ENCODE measurements at regions not wholly inside any gene's neighbourhood (a gene's known extent, or its start where the extent isn't known, plus 50 kb on each side); places are given as distances from the start of the nearest gene placed in this dataset.
"Not testable (repeated sequence)": the region's sequence is repeated elsewhere in the genome, so short reads cannot be mapped to it uniquely, and the experiment has no call there.

DNA sequence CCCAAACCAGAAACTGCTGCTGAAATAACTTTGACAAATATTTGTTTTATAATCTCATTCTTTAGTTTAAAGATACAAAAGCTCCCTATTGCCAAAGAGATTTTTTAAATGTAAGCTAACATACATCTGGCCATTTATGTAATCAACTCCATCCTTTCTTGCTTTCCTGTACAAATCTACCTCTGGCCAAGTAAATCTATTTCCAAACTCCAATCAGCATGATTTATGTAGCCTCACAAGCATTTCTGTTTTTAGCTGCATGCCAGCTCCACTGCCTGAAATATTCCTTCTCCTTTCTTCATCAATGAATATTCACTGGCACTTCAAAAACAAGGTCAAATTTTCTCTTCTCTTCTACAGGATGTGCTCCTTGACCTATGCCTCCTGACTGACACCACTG, 80.0 kb downstream of the SHOX2 start:
- no peak for DNase-seq (ENCODE audit: low spot score)

DNA sequence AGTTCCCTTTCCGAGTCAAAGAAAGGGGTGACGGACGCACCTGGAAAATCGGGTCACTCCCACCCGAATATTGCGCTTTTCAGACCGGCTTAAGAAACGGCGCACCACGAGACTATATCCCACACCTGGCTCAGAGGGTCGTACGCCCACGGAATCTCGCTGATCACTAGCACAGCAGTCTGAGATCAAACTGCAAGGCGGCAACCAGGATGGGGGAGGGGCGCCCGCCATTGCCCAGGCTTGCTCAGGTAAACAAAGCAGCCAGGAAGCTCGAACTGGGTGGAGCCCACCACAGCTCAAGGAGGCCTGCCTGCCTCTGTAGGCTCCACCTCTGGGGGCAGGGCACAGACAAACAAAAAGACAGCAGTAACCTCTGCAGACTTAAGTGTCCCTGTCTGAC, 86.3 kb downstream of the SHOX2 start:
- DNase-seq (ENCODE audit: low spot score), result not testable (repeated sequence)

DNA sequence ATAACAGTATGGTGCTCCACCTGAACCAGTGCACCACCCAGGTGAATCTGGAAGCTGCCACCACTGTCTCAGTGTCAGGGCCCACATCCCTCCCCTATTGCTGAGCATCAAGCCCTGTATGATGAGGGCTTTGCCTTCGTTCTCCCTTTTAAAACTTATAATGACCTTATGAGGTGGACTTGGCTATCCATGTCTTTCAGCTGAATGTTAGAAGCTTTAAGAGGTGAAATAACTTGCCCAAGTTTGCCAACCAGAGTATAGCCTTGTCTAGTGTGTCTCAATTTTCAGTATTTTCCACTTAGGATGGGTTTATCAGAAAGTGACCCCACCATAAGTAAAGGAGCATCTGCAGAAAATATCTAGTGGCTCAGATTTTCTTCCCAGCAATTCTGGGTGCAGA, 87.8 kb downstream of the SHOX2 start:
- no peak for DNase-seq (ENCODE audit: low spot score)

DNA sequence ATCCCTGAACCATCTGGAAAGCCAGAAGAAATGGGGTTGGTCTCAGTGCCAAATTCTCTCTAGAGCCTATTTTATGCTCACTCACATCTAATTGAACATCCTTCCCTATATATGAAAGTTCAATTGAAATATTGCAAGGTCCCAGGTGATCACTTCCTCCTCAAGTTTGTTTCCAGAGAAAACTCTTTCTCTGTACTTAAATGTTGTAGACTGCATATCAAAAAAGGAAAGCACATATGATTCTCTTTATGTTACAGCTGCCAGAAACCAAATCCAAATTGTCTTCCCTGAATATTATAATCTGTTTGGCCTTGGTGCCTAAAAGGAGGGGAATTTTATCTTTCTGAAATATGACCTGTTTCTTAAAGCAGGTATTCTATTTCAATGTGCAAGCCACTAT, 93.3 kb downstream of the SHOX2 start:
- DNase-seq (ENCODE audit: low spot score), result no peak

DNA sequence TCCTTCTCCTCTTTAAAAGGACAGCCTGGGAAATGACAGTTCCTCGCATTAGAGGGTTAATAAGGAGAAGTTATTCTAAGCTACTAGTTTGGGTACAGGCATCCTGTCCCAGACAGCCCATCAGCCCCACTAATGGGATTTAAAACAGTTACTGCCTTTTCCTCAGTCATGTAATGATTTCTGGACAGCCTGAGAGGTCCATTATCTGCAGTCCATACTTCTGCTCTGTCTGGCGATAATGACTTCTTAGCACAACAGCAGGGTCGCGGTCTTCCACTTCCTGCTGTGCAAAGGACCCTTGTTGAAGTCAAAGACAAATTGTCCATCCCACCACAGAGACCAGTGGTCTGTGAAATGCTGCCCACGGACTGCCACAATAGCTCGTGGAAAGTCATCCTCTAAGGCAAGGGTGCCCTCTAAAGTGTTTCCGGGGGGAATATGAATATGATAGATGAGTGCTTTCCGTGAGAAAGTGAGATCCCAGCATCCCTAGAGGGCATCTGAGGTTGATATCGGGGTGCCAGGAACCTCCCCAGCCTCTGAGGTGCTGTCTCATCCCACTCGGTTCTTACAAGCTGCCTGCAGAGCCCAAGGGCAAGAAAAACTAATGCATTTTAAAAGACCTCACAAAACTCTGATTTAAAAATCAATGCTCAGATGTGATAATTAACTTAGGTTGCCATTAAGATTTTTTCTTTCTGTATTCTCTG, 100.7 kb downstream of the SHOX2 start:
- DNase-seq (ENCODE audit: low spot score), result no peak

DNA sequence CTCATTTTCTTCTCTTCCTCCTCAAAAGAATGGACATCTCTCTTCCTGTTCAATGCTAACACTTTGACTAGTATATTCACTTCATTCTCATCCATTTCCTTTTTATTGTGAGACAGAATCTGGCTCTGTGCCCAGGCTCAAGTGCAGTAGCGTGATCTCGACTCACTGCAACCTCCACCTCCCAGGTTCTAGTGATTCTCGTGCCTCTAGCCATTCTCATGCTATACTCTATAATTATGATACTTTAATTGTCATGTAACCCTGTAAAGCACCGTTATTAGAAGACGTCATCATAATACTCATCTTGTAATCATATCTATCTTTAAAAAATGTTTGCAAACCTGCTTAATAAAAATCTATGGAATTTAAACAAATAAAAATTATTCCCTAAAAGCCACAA, 107.0 kb downstream of the SHOX2 start:
- no peak for DNase-seq (ENCODE audit: low spot score)

DNA sequence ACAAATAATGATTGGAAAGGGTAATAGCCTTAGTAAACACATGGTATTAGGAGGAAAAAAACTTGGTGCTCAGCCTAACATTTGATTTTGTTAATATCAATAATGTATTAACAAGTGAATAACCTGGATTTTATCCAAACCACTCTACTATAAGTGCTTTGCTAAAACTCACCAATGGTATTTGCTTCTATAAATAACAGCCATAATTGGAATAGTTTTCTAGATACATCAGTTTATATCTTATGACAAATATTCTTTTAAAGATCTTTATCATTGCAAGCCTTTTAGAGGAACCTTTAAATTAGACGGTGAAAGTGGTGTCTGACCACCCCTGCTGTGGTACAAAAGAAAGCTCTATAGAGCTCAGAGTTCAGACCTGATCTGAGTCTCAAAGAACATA, 123.9 kb downstream of the SHOX2 start:
- no peak for DNase-seq (ENCODE audit: low spot score)

DNA sequence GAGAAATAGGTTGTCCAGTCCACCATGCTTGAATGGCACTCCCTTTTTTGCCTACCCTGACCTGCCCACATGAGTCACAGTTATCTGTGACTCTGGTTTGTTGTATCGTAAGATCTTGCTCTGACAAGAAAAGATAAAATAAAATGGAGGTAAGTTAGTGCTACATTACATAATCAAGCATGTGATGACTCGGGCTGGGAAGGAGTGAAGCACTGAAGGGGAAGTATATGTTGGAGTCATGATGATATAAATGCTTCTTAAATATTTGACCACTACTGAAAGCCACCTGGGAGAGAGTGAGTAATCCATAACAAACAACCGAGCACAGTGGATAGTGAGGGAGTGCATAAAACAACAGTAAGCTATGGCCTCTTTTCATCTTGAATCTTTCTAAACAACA, 124.4 kb downstream of the SHOX2 start:
- DNase-seq (ENCODE audit: low spot score), result peak; percentile 21

DNA sequence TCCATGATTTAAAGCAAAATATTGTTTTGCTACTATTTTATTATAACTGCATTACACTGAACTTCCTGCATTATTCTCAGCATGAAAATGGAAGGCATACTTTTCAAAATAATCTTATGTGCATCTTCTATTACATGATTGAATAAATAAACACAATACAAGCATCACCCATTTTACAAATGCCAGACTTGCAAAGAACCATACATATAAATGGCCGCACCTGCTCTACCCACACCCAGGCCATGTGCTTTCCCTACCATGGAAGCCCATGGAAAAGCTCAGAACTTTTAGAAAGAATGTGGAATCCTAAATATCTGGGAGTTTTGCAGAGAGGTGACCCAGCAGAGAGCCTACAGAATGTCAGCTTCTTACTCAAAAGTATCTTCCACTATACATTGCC, 127.2 kb downstream of the SHOX2 start:
- no peak for DNase-seq (ENCODE audit: low spot score)

DNA sequence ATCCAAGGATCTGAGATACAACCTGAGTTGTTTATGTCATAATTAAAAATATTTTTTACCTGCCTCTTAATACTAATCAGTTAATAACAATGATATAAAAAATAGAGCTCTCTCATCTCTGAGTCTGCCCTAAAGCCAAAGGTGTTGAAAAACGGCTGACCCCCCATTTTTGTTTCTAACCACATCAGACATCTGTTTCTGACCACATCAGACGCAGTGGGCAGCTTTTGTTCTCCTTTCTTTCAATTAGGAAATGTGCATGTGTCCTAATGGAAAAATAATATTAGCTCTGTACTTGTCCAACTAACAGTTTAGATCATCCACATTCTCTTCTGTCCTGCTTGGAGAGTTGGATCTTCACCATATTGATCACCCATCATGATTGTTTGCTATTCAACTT, 144.6 kb downstream of the SHOX2 start:
- DNase-seq (ENCODE audit: low spot score), result no peak

DNA sequence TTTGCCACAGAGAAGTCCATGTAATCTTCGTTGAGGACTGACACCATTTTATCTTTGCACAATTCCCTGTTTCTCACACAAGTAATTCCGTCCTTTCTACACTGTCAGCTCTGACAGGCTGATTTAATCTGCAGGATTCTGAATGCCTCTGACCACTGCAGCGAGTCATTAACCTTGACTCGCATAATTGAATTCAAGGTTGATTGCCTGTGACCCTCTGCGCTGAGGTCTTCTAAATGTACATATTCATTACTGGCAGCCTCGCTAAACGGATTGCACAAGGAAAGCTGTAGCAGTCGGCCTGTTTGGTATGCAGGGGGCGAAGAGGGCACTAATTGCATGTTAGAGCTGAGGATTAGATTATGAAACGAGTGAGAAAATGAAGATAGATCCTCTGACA, 147.8 kb downstream of the SHOX2 start:
- no peak for DNase-seq (ENCODE audit: low spot score)

DNA sequence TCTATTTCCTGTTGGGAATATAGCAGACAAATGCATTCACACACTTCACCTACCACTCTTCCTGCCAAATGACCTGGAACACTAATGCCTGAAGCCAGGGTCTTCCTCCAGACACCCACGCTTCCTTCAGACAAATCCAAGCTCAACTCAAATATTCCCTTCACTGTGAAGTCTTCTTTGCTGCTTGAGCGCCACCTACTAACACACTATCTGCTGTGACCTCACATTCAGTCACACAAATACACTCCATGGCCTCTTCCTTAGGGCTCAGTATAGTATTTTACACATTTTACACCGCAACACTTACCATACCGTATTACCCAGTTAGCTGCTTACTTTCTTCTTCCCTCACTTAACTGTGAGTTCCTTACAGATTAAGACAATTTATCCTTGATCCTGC, 149.4 kb downstream of the SHOX2 start:
- DNase-seq (ENCODE audit: low spot score), result no peak

DNA sequence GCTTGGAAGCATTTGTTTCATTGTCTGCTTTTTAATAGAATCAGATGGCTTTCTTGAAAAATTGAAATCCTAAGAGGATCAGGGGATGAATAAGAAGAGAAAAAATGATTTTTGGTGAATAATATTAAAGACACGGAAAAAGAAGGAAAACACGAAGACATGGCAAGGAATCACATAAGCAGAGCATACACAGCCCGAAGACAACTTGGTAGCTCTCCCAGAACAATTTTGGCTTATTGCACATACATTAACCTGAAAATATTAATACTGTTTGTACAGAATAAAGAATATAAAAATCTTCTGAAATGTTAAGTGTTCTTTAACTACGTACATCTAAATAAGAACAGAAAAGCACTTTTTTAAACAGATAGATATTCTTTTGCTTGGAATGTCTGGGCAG, 150.0 kb downstream of the SHOX2 start:
- DNase-seq (ENCODE audit: low spot score), result no peak

DNA sequence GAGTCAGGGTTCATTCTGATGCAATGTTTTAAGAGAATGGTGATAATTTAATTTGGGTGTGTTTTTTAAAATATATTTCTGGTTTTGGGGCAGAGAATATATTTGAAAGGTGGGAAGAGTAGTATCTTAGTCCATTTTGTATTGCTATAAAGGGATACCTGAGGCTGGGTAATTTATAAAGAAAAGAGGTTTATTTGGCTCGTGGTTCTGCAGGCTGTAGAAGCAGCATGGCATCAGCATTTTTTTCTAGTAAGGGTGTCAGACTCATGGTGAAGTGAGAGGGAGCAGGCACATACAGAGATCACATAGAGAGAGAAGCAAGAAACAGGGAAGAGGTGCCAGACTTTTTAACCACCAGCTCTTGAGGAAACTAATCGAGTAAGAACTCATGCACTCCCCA, 152.7 kb downstream of the SHOX2 start:
- DNase-seq (ENCODE audit: low spot score), result no peak

DNA sequence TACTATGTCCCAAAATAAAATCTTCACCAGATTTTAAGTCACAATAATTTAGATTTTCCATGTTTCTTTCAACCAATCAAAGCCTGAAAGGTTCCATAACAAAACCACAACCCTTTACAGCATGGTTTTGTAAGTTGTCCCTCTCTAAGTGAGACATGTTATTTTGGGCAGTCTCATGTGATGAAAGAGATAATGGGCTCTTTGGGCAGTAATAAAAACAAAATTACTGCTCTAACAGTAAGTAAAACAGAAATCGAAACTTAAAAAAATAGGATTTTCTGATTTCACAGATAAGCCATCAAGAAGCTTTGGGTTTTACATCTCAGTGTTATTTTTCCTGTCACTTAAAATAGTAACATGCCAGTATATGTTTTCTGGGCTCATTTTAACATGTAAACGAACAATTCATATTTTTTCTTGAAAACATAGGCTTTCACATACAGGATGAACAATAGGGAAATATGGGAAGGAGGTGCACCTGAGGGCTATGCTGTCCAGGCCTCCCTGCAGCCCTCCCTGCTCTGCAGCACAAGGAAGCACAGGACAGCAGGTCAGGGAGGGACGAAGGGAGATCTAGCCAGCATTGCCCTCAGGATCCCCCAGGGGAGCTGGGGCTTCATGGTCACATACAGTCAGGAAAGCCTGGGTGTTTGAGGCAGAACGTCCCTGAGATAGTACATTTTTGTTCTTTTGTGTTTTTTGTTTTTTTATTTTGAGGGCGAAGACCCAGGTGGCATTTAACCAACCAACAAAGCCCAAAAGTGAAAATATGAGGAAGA, 157.4 kb downstream of the SHOX2 start:
- DNase-seq (ENCODE audit: low spot score), result no peak

DNA sequence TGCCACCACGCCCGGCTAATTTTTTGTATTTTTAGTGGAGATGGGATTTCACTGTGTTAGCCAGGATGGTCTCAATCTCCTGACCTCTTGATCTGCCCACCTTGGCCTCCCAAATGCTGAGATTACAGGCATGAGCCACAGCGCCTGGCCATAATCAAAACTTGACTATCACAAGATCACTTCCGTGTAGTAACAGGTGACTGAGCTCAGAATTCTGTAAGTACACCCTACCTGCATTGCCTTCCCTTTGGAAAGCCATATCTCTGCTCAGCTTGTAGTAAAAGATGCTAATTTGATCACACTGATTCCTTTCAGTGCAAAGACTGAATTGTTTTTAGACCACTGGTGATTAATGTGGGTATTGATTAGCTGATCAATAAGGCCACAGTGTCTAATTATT, 167.1 kb downstream of the SHOX2 start:
- DNase-seq (ENCODE audit: low spot score), result no peak

DNA sequence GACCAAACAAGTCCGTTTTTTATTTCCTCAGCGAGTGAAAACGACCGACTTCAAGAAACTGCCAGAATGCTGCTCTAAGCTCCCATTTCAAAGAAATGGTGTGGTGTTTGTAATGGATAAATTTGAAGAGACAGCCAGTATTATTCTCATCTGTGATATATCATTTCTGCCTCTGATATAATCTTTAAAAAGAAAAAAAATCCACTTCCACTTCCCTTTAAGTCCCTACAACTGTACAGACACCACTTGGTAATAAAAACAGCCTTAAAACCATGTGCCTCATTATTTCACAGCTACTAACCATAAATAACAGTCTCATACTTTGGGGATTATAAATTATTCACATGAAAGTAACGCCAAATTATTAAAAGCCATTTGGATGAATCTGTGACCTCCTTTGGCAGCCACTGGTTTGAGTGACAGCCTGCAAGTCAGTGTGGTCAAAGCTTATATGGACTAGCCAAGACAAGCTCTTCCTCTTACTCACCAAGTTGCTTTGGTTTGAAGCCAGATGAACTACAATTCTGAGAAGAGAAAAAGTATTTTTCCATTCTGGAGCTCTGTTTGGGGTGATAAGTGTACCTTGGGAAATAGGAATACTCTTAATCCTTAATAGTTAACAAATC, 168.0 kb downstream of the SHOX2 start:
- DNase-seq (ENCODE audit: low spot score), result peak; percentile 37

DNA sequence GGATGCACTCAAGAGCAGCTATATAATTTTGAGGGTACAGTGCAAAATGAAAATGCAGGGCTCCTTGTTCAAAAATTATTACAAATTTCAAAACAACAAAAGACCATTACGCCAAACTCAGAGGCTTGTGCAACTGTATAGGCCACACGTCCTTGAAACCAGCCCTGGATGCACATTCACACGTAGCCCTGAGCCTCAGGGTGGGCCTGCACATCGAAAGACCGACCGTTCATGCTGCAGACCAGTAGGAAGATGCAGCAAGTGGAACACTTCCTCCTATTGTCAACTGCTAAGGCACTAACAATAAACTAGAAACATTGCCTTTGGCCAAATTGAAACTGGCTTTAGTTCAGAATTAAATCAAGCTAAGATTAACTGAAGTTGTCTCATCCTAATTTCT, 174.7 kb downstream of the SHOX2 start:
- no peak for DNase-seq (ENCODE audit: low spot score)

DNA sequence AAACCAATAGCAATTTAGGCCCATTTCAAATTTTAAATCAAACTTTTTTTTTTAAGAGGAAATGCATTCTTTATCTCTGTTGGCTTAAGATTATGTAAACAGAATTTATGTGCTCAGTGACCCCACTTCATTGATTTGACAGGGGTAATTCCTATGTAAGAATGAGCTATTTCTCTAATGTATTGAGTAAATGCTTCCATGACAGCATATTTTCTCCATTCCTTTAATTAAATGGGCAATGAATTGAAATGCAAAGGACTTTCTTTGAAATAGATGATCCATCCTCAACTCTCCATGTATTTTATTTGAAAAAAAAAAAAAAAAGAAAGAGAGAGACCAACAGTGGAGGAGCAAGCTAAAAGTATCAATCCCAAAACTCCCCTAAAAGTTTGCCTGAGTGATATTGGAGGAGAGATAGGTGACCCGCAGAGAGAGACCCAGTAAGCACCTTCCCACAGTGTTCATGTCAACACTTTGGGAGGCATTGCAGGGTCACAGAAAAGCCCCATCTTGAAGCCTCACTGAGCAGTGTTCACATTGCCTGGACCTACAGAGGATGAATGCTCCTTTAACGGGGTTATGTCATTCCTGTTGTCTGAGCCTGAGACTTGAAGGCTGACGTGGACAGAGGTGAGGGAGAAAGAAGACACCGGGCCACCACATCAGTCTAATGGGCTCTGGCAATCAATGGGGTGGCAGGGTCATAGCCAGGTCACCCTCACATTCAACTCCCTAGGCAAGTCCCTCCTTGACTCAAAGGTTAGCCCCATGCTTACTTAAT, 176.0 kb downstream of the SHOX2 start:
- DNase-seq (ENCODE audit: low spot score), result no peak

DNA sequence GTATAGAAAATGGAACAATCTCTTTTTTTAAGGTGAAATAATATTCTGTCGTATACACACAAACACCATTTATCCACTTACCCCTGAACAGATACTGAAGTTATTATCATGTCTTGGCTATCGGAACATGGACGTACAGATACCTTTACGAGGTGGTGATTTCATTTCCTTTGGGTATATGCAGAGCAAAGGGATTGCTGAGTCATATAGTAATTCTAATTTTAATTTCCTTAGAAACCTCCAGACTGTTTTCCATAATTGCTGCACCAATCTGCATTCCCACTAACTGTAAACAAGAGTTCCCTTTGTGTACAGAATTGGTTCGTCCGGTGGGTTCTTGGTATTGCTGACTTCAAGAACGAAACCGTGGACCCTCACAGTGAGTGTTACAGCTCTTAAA, 179.4 kb downstream of the SHOX2 start:
- no peak for DNase-seq (ENCODE audit: low spot score)

DNA sequence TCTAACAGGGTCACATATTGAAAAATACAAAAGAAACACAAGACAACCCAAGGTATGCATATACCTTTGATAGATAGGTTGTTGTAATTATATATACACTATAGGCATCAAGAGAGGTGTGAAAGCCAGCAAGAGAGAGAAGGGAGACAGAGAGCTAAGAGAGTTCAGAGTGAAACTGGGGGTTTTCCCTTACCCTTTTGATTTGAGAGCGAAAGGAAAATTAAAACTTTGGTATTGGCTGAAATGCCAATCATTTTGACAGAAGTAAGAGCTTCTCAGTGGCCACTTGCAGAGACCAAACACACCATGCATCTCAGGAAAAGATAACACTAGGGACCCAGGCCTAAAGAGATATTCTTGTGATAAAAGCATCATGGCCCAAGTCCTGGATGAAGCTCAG, 183.6 kb downstream of the SHOX2 start:
- no peak for DNase-seq (ENCODE audit: low spot score)

DNA sequence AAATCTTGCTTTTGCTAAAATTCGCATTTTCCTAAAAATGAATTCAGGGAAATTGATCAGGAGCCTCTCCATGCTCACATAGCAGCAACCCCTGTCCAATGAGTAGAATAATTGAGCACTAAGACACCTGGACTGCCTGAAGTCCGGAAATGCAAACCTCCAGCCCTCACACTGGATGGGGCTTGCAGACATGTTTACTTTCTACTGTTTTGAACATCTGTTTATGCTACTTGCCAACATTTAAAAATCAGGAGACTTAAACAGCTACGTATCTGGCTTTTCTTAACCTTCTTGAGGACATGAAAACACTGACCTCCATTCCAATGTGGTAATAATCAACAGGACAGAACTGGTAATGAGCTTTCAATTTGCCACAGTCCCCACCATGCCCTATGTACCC, 184.4 kb downstream of the SHOX2 start:
- no peak for DNase-seq (ENCODE audit: low spot score)
